SHP77 treated with DMSO at 0.1 percent for 48 hours (cell line): ENCODE measurements at regions not wholly inside any gene's neighbourhood (a gene's known extent, or its start where the extent isn't known, plus 50 kb on each side); places are given as distances from the start of the nearest gene placed in this dataset.
"Not testable (repeated sequence)": the region's sequence is repeated elsewhere in the genome, so short reads cannot be mapped to it uniquely, and the experiment has no call there.

Experiments
- DNase-seq: peaks from one replicate; lab custom pipeline; 2025; lab: John Stamatoyannopoulos, UW

GRCh38 chr14:105734241-105734640, 207.9 kb downstream of the TMEM121 start:
- DNase-seq = not testable (repeated sequence)

GRCh38 chr14:105736331-105736730, 209.9 kb downstream of the TMEM121 start:
- DNase-seq = not testable (repeated sequence)

DNA sequence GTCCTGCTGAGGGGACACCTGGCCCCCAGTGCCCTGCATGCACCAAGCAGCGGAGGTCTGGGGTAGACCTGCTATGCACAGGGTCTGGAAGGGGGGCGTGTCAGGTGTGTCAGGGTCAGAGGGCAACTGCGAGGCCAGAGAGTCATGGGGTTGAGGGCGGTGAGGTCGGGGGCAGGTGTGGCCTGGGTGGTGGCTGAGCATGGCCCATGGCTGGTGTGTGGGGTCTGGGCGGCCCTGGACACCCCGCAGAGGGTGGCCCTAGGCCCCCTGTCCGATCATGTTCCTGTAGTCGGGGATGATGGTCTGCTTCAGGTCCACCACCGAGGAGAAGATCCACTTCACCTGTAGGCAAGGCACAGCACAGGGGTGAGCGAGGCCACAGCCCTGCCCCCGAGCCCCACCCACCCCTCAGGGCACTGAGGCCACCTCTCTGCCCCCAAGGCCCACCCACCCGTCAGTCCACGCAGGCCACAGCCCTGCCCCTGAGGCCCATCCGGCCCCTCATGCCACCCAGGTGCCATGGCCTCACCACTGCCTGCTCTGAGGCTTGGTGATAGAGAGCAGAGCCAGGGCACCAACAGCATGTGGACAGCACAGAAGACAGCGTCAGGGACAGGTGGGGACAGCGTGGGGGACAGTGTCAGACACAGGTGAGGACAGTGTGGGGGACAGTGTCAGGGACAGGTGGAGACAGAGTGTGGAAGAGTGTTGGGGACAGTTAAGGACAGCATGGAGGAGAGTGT, 211.3 kb downstream of the TMEM121 start:
- DNase-seq = no peak

DNA sequence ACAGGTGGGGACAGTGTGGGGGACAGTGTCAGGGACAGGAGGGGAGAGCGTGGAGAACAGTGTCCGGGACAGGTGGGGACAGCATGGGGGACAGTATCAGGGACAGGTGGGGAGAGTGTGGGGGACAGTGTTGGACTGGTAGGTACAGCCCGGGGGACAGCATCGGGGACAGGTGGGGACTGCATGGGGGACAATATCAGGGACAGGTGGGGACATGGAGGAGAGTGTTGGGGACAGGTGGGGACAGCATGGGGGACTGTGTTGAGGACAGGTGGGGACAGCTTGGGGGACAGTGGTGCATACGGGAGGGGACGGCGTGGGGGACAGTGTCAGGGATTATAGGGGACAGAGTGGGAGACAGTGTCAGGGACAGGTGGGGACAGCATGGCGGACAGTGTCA, 212.3 kb downstream of the TMEM121 start:
- no peak for DNase-seq

GRCh38 chr14:105739331-105740102, 213.1 kb downstream of the TMEM121 start:
- DNase-seq = no peak

GRCh38 chr14:105740272-105740671, 213.9 kb downstream of the TMEM121 start:
- DNase-seq = not testable (repeated sequence)

GRCh38 chr14:105740961-105741360, 214.6 kb downstream of the TMEM121 start:
- not testable (repeated sequence) for DNase-seq

DNA sequence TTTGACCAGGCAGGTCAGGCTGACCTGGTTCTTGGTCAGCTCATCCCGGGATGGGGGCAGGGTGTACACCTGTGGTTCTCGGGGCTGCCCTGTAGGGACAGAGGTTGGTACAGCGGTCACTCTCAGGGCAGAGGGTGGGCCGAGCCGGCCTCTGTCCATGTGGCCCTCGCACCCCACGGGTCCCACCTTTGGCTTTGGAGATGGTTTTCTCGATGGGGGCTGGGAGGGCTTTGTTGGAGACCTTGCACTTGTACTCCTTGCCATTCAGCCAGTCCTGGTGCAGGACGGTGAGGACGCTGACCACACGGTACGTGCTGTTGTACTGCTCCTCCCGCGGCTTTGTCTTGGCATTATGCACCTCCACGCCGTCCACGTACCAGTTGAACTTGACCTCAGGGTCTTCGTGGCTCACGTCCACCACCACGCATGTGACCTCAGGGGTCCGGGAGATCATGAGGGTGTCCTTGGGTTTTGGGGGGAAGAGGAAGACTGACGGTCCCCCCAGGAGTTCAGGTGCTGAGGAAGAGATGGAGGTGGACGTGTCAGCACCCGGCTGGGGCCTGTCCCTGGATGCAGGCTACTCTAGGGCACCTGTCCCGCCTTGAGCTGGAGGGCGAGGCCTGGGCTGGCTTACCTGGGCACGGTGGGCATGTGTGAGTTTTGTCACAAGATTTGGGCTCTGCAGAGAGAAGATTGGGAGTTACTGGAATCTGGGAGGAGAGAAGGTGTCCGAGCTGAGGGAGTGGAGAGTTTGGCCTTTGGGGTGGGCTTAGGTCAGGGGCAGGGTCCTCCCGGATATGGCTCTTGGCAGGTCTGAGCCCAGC, 215.5 kb downstream of the TMEM121 start:
- DNase-seq = not testable (repeated sequence)

- no peak for DNase-seq
These were observed 216.1 kb downstream of the TMEM121 start for GRCh38 chr14:105742531-105742848.

- DNase-seq = not testable (repeated sequence)
These were observed 216.7 kb downstream of the TMEM121 start for GRCh38 chr14:105742904-105743701.

- DNase-seq = not testable (repeated sequence)
These were observed 217.9 kb downstream of the TMEM121 start for GRCh38 chr14:105744213-105744787.

DNA sequence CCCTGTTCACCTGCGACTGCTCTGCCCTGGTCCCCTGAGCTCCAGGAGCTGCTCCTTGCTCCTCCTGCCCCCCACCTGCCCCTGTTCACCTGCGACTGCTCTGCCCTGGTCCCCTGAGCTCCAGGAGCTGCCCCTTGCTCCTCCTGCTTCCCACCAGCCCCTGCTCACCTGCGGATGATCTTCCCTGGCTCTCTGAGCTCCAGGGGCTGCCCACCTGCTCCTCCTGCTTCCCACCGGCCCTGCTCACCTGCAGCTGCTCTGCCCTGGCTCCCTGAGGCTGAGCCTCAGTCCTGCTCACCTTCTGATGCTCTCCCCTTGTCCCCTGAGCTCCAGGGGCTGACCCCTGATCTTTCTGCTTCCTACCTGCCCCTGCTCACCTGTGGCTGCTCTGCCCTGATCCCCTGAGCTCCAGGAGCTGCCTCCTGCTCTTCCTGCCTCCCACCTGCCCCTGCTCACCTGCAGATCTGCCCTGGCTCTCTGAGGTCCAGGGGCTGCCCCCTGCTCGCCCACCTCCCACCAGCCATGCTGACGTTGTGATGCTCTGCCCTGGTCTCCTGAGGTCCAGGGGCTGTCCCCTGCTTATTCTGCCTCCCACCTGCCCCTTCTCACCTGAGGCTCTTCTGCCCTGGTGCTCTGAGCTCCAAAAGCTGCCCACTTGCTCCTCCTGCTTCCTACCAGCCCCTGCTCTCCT, 219.2 kb downstream of the TMEM121 start:
- DNase-seq = no peak

GRCh38 chr14:105746124-105746514, 219.7 kb downstream of the TMEM121 start:
- DNase-seq = no peak

- not testable (repeated sequence) for DNase-seq
These were observed 220.6 kb downstream of the TMEM121 start for GRCh38 chr14:105746800-105747502.

- DNase-seq = not testable (repeated sequence)
These were observed 221.3 kb downstream of the TMEM121 start for GRCh38 chr14:105747503-105748203.

- DNase-seq = no peak
These were observed 221.8 kb downstream of the TMEM121 start for GRCh38 chr14:105748204-105748578.

GRCh38 chr14:105748710-105749109, 222.3 kb downstream of the TMEM121 start:
- not testable (repeated sequence) for DNase-seq

DNA sequence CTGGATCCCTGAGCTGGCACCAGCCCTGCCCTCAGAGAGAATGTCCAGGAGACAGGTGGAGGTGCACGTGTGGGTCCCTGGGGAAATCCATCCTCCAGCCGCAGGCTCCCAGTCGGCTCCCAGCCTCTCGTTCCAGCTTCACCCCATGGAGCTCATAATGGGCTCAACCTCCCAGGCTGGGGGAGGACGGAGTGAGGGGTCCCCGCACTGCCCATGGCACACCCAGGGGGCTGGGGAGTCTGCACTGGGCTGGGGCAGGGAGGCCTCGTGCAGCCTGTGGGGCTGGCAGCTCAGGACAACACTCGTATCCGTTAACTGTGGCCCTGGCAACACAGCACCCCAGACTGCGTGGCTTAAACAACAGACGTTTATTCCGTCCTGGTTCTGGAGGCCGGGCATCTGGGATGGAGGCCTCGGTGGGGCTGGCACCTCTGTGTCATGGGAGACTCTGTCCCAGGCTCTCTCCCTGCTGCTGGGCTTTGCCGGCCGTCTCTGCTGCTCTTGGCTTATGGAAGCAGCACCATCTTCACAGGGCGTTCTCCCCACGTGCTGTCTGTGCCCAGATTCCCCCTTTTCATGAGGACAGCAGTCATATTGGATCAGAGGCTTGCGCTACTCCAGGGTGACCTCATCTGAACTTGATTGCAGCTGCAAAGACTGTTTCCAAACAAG, 223.6 kb downstream of the TMEM121 start:
- not testable (repeated sequence) for DNase-seq

DNA sequence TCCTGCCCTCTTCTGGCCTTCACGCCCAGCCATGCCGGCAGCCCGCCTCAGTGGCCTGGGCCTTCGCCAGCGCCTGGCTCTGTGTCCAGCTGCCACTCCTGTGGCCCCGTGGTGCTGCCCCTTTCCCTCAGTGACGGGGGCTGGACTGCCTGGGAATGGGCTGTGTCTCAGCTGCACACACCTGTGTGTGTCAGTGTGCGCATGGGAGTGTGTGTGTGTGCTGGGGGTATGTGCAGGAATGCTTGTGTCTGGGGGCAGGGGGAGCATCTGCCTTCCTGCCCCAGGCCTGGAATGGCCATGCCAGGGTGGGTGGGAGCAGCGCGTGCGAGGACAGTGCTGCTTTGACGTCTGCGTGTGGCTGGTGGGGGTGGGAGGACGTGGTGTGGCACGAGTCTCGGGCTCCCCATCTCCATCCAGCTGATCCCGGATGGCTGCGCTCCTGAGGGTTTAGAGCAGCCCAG, 224.9 kb downstream of the TMEM121 start:
- DNase-seq = not testable (repeated sequence)
